GM12865 (cell line): ENCODE measurements at regions not wholly inside any gene's neighbourhood (a gene's known extent, or its start where the extent isn't known, plus 50 kb on each side); places are given as distances from the start of the nearest gene placed in this dataset.

Source experiments
- DNase-seq: peaks from one replicate; pipeline ENCODE4 v3.0.0; 2010; ENCODE audit warnings: low read depth
- H3K4me3 ChIP-seq: 2 replicates; pipeline ENCODE4 v1.5.1; 2011; ENCODE audit warnings: mild to moderate bottlenecking, low read depth, low read length, control low read depth
- TF ChIP-seq, protein P1 (sequence below): IDR thresholded peaks from 2 replicates; pipeline ENCODE4 v1.5.1; 2011; ENCODE audit warnings: low read length, control low read depth, low read depth, inconsistent platforms; ENCODE audit not compliant: insufficient read depth; ENCODE audit errors: missing control alignments

DNA sequence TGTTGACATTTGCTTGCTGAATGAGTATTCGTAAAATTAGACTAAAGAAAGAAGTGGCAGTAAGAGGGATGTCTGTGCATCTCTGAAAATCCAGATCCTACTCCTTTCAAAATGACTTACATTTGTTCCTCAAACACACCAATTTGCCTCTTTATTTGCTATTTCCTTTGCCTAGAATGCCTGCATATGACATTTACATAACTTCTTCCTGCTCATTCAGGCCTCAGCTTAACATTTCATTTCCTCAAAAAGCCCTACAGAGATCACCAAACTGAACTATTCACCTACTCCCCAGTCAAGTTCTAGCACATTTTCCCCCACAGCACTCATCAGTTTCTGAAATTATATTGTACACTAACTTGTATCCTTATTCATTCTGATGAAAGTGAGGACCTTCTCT lies 907.2 kb downstream of the LRFN5 start:
- no peak overlapping the region for H3K4me3 ChIP-seq
- TF ChIP-seq, protein P1, sequence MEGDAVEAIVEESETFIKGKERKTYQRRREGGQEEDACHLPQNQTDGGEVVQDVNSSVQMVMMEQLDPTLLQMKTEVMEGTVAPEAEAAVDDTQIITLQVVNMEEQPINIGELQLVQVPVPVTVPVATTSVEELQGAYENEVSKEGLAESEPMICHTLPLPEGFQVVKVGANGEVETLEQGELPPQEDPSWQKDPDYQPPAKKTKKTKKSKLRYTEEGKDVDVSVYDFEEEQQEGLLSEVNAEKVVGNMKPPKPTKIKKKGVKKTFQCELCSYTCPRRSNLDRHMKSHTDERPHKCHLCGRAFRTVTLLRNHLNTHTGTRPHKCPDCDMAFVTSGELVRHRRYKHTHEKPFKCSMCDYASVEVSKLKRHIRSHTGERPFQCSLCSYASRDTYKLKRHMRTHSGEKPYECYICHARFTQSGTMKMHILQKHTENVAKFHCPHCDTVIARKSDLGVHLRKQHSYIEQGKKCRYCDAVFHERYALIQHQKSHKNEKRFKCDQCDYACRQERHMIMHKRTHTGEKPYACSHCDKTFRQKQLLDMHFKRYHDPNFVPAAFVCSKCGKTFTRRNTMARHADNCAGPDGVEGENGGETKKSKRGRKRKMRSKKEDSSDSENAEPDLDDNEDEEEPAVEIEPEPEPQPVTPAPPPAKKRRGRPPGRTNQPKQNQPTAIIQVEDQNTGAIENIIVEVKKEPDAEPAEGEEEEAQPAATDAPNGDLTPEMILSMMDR: no peak

DNA sequence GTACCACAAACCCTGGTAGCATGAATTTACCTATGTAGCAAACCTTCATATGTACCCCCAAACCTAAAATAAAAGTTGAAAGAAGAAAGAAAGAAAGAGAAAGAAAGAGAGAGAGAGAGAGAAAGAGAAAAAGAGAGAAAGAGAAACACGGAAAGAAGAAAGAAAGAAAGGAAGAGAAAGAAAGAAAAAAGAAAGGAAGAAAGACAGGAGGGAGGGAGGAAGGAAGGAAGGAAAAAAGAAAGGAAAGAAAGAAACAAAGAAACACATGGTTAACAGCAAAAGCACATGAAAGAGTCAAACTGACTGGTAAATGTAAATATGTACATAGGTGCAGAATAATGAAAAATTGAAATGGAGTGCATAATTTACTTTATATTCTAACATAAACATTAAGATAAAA lies 903.4 kb downstream of the LRFN5 start:
- TF ChIP-seq, protein P1: no peak
- DNase-seq: no peak
- H3K4me3 ChIP-seq: no peak overlapping the region

More for the DNA sequence above, 907.2 kb downstream of the LRFN5 start:
- no peak for DNase-seq

DNA sequence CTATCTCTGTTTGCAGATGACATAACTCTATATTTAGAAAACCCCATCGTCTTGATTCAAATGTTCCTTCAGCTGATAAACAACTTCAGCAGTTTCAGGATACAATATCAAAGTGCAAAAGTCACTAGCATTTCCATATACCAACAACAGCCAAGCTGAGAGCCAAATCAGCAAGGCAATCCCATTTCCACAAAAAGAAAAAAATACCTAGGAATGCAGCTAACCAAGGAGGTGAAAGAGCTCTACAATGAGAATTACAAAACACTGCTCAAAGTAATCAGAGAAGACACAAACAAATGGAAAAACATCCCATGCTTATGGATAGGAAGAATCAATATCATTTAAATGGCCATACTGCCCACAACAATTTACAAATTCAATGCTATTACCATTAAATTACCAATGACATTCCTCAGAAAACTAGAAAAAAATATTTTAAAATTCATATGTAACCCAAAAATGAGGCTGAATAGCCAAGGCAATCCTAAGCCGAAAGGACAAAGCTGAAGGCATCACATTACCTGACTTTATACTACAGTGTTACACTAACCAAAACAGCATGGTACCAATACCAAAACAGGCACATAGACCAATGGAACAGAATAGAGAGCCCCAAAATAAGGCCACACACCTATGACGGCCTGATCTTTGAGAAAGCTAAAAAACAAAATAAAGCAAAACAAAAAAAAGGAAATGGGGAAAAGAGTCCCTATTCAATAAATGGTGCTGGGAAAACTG lies 901.7 kb downstream of the LRFN5 start:
- TF ChIP-seq, protein P1: no peak
- no peak overlapping the region for H3K4me3 ChIP-seq
- no peak for DNase-seq

DNA sequence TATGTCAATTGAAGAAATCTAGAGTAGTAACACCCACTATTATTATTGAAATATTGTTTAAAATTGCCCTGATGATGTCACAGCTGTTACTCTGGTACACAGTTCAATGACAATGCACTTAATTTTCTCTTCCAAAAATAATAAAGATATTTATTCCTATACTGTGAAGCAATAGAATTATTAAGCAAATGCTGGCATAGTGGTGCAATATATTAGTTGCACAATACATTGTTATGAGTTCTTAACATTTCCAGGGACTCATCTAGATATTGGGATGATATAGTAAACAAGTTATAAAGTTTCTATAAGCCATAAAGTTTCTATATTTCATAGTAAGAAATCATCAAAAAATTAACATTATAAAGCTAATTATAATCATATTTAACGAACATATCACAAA lies 897.8 kb downstream of the LRFN5 start:
- TF ChIP-seq, protein P1: no peak
- no peak overlapping the region for H3K4me3 ChIP-seq
- no peak for DNase-seq

DNA sequence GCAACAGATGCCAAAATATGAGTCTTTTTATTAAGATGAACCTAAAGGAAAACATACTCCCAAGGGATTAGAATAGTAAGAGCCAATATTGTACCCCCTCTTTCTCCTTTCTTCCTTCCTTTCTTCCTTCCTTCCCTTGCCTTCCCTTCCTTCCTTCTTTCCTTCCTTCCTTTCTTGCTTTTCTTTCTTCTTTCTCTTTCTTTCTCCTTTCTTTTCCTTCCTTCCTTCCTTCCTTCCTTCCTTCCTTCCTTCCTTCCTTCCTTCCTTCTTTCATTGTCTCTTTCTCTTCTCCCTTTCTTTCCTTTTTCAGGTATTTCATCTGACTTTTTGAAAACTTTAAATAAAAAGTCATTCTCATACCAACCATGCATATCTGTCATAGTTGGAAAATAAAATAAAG lies 892.5 kb downstream of the LRFN5 start:
- TF ChIP-seq, protein P1: no peak
- no peak for DNase-seq
- H3K4me3 ChIP-seq: no peak overlapping the region

DNA sequence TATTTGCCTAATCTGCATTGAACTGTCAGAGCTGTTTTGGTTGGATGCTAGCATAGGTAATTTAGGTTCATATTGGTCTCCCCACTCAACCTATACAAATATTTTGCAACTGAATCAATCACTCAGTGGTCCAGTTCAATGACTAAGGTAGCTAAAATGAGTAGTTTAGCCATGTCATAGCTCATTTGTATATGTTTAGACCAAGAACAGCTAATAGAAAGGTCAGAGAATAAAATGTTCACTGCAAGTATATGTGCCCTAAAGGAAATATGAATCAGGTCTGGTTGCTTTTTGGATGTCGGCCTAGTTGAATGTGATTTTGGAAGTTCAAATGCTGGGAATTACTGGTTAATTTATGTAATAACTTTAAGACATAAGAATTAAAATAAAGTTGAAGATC lies 883.9 kb downstream of the LRFN5 start:
- no peak for DNase-seq

More for the DNA sequence above, 883.9 kb downstream of the LRFN5 start:
- TF ChIP-seq, protein P1: no peak
- H3K4me3 ChIP-seq: no peak overlapping the region
